WERI-Rb-1 (cell line): ENCODE measurements at regions not wholly inside any gene's neighbourhood (a gene's known extent, or its start where the extent isn't known, plus 50 kb on each side); places are given as distances from the start of the nearest gene placed in this dataset.

Source experiments
- DNase-seq: peaks from one replicate; pipeline ENCODE4 v3.0.0-alpha.2; 2020
- H3K27ac ChIP-seq: fragments of 250-450 bp; sonication (Bioruptor Pico); 2 replicates; pipeline ENCODE4 v1.5.1; 2020; ENCODE audit warnings: mild to moderate bottlenecking, moderate library complexity
- H3K27me3 ChIP-seq: fragments of 250-450 bp; sonication (Bioruptor Pico); 2 replicates; pipeline ENCODE4 v1.5.1; 2021; ENCODE audit warnings: mild to moderate bottlenecking, low read depth, moderate library complexity; ENCODE audit not compliant: insufficient read depth, severe bottlenecking
- H3K36me3 ChIP-seq: fragments of 250-450 bp; sonication (Bioruptor Pico); 2 replicates; pipeline ENCODE4 v1.5.1; 2020; ENCODE audit warnings: mild to moderate bottlenecking, moderate library complexity
- H3K4me3 ChIP-seq: 2 replicates; pipeline ENCODE4 v1.5.1; 2011; ENCODE audit warnings: low read depth, mild to moderate bottlenecking, control low read depth, low read length
- H3K9me3 ChIP-seq: fragments of 250-450 bp; sonication (Bioruptor Pico); 2 replicates; pipeline ENCODE4 v1.5.1; 2021; ENCODE audit warnings: mild to moderate bottlenecking, moderate library complexity; ENCODE audit not compliant: severe bottlenecking
- TF ChIP-seq, protein P1 (sequence below): IDR thresholded peaks from 2 replicates; pipeline ENCODE4 v1.5.1; 2011; ENCODE audit warnings: low read depth, mild to moderate bottlenecking, control low read depth, inconsistent platforms, low read length

DNA sequence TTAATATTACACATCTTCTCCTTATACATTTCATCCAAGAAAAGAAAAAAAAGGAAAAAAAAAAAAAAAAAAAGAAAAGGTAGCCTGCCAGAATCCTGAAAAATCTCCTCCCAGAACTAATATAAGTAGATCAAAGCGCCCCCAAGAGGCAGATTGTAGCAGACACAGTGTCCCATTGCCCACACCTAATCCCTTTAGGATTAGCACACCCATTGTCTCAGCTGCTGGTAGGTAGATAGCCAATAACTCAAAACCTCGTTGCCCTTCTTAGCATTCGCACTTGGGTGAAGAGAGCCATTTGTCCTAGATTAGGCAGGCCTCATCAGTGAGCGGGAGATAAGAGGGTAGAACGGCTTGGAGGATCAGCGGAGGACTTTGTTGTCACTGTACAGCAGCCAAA, 100.2 kb upstream of the SORCS1 start:
- Histone ChIP-seq H3K27ac (no peak overlapping the region), H3K9me3 (no peaks in the 10 kb centered on the region), H3K4me3 (no peak overlapping the region), H3K36me3 (no peaks in the 10 kb centered on the region), H3K27me3 (no peaks in the 10 kb centered on the region)
- TF ChIP-seq, protein P1, sequence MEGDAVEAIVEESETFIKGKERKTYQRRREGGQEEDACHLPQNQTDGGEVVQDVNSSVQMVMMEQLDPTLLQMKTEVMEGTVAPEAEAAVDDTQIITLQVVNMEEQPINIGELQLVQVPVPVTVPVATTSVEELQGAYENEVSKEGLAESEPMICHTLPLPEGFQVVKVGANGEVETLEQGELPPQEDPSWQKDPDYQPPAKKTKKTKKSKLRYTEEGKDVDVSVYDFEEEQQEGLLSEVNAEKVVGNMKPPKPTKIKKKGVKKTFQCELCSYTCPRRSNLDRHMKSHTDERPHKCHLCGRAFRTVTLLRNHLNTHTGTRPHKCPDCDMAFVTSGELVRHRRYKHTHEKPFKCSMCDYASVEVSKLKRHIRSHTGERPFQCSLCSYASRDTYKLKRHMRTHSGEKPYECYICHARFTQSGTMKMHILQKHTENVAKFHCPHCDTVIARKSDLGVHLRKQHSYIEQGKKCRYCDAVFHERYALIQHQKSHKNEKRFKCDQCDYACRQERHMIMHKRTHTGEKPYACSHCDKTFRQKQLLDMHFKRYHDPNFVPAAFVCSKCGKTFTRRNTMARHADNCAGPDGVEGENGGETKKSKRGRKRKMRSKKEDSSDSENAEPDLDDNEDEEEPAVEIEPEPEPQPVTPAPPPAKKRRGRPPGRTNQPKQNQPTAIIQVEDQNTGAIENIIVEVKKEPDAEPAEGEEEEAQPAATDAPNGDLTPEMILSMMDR: peak; percentile 60
- DNase-seq: peak; percentile 85

DNA sequence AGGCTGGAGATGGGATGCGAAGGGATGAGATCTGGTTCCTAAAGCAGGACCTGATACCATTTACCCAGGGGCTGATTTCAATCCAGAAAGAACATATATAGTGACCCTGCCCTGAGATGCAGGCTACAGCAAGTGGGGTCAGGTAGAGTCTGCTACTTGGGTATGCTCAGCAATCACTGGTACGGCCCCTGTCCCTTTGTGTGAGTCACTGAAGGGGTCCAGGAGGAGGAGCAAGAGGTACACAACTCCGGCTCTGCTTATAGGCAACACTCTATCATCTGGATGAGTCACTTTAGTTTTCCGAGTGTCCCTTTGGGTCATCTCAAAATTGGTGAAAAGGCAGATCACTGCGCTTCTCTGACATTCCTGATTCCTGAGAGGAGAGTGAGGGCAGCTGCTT, 79.6 kb upstream of the SORCS1 start:
- Histone ChIP-seq H3K4me3 (no peak overlapping the region), H3K27ac (no peak overlapping the region), H3K9me3 (no peaks in the 10 kb centered on the region), H3K27me3 (no peaks in the 10 kb centered on the region), H3K36me3 (no peaks in the 10 kb centered on the region)
- TF ChIP-seq, protein P1: no peak
- no peak for DNase-seq

DNA sequence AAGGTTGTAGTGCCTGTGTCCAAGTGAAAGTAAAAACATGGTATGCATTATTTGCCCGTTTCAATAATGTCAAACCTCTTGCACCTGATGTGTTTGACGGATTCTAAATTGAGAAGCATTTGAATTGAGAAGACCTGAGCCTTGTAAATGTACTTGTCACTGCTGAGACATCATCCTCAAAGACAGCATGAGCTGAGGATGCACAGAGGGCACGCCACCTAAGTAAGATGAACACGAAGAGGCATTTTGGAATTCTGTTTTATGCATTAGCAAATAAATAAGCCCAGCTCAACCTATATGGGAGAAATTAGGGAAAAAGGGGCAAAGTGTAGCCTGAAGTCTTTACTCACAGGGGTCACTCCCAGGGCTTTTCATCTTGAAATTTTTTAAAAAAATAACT, 73.8 kb upstream of the SORCS1 start:
- TF ChIP-seq, protein P1: no peak
- no peak overlapping the region for H3K4me3 ChIP-seq
- H3K9me3 ChIP-seq: no peaks in the 10 kb centered on the region
- DNase-seq: no peak
- no peaks in the 10 kb centered on the region for H3K36me3 ChIP-seq
- no peaks in the 10 kb centered on the region for H3K27me3 ChIP-seq
- no peak overlapping the region for H3K27ac ChIP-seq

DNA sequence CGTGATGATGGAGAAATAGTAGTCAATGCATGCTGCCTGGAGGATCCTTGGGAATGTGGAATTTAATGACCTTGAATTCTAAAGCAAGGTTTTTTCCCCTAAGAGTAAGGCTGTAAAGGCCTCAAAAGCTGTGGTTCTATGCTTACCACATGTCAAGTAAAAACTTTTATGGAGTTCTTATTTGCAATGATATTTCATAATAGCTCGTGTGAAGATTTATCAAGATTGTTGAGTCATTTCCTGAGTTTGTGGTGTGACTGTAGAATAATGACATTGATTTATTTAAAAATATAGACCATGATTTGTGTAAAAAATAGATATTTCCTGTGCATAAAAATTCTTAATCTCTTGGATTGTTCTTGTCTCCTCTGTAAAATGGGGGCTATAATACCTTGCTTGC, 67.5 kb upstream of the SORCS1 start:
- Histone ChIP-seq H3K27me3 (no peaks in the 10 kb centered on the region), H3K4me3 (no peak overlapping the region), H3K9me3 (no peaks in the 10 kb centered on the region), H3K27ac (no peak overlapping the region), H3K36me3 (no peaks in the 10 kb centered on the region)
- TF ChIP-seq, protein P1: no peak
- no peak for DNase-seq

DNA sequence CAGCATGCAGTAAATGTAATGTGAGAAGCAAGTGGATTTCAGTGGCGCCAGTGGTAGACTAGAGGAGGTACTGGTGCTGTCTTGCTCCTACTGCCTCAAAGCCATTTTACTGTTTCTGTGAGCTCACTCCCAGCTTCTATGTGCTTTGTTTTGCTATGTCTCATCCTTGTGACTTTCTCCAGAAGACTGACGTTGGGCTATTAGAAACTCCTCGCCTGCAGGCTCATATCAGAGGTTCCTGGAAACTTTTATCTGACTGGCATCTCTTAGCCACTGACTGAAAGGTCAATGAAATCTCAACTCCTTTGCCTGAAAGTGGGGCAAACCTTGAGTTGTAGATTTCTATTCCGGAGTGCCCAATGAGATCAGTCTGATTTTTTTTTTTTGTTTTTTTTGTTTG, 66.4 kb upstream of the SORCS1 start:
- Histone ChIP-seq H3K9me3 (no peaks in the 10 kb centered on the region), H3K27me3 (no peaks in the 10 kb centered on the region), H3K27ac (no peak overlapping the region), H3K4me3 (no peak overlapping the region), H3K36me3 (no peaks in the 10 kb centered on the region)
- DNase-seq: no peak
- TF ChIP-seq, protein P1: no peak

DNA sequence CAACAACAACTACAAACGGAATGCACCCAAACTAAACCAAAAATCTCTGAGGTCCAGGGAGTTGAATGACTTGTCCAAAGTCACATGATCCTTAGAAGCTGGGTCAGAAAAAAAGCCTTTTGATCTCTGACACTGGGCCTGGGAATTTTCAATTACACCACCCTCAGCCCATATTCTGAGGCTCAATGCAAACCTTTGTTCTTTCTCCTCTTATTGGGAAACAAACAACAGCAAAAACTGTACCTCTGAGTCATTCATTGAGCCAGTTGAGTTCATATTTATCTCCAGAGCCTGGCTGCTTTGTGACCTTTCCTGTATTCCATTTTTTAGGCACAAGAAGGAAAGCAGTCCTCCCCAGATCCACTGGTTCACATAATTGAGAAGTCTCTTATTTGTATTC, 51.2 kb upstream of the SORCS1 start:
- H3K9me3 ChIP-seq: no peaks in the 10 kb centered on the region
- H3K27me3 ChIP-seq: no peaks in the 10 kb centered on the region
- H3K27ac ChIP-seq: no peak overlapping the region
- H3K36me3 ChIP-seq: no peaks in the 10 kb centered on the region
- no peak overlapping the region for H3K4me3 ChIP-seq
- no peak for DNase-seq
- TF ChIP-seq, protein P1: no peak
